Common myeloid progenitor, CD34-positive (primary cell): ENCODE measurements at regions not wholly inside any gene's neighbourhood (a gene's known extent, or its start where the extent isn't known, plus 50 kb on each side); places are given as distances from the start of the nearest gene placed in this dataset.

Source experiments
- CTCF ChIA-PET: fragments of 350-600 bp; sonication (Branson Sonifier 250); formaldehyde crosslinking; loops from one replicate; lab custom pipeline; 2021; ENCODE audit warnings: antibody characterized with exemption; lab: Charles Lee
- POLR2A ChIA-PET: fragments of 350-600 bp; sonication (Branson Sonifier 250); formaldehyde crosslinking; loops from one replicate; lab custom pipeline; 2021; ENCODE audit warnings: antibody characterized with exemption; lab: Charles Lee
- DNase-seq, 3 donors: peaks; one replicate each; pipeline versions ENCODE4 v3.0.0 to v3.0.0-alpha.2; 2013
- H3K27ac ChIP-seq, 2 experiments: 1 replicate in 1 of 2; 2 replicates in 1 of 2; pipeline ENCODE4 v1.7.0; 2013; ENCODE audit warnings: inconsistent platforms in 2 of 2, low read length in 2 of 2, mild to moderate bottlenecking in 2 of 2, low read depth in 1 of 2, moderate library complexity in 1 of 2; ENCODE audit not compliant: severe bottlenecking in 2 of 2, insufficient read depth in 1 of 2, poor library complexity in 1 of 2
- H3K27me3 ChIP-seq, 5 experiments: replicated peaks in 2 of 5; 1 replicate in 3 of 5; 2 replicates in 2 of 5; pipeline versions ENCODE4 v1.6.1 to v1.7.0; 2013; ENCODE audit warnings: low read length in 4 of 5, mild to moderate bottlenecking in 2 of 5, moderate library complexity in 2 of 5, inconsistent platforms in 1 of 5; ENCODE audit not compliant: insufficient read depth in 5 of 5, control insufficient read depth in 4 of 5
- H3K36me3 ChIP-seq, 4 experiments: 1 replicate in 2 of 4; 2 replicates in 2 of 4; pipeline versions ENCODE4 v1.6.1 to v1.7.0; 2013; ENCODE audit warnings: low read length in 3 of 4, control low read depth in 1 of 4, mild to moderate bottlenecking in 1 of 4; ENCODE audit not compliant: control insufficient read depth in 4 of 4, insufficient read depth in 4 of 4
- H3K4me1 ChIP-seq, 4 experiments: 1 replicate in 3 of 4; 2 replicates in 1 of 4; pipeline versions ENCODE4 v1.6.1 to v1.7.1; 2013; ENCODE audit warnings: low read length in 3 of 4, mild to moderate bottlenecking in 3 of 4, control low read depth in 1 of 4, inconsistent platforms in 1 of 4, moderate library complexity in 1 of 4; ENCODE audit not compliant: control insufficient read depth in 4 of 4, insufficient read depth in 4 of 4; ENCODE audit errors: control extremely low read depth in 1 of 4
- H3K4me3 ChIP-seq, 7 experiments: 1 replicate in 4 of 7; 2 replicates in 3 of 7; pipeline versions ENCODE4 v1.5.1 to v1.7.0; 2013; ENCODE audit warnings: mild to moderate bottlenecking in 7 of 7, low read length in 6 of 7, moderate library complexity in 6 of 7, inconsistent platforms in 2 of 7, low read depth in 2 of 7, control low read depth in 1 of 7; ENCODE audit not compliant: insufficient read depth in 4 of 7, control insufficient read depth in 1 of 7; ENCODE audit errors: extremely low read depth in 1 of 7
- H3K9me3 ChIP-seq, 5 experiments: 1 replicate in 4 of 5; 2 replicates in 1 of 5; pipeline versions ENCODE4 v1.6.1 to v1.7.1; 2013; ENCODE audit warnings: low read length in 4 of 5, mild to moderate bottlenecking in 2 of 5, inconsistent platforms in 1 of 5, low read depth in 1 of 5, moderate library complexity in 1 of 5; ENCODE audit not compliant: control insufficient read depth in 4 of 5, insufficient read depth in 2 of 5; ENCODE audit errors: control extremely low read depth in 1 of 5
- WGBS: methylation state at CpG from one replicate; pipeline ENCODE4 v1.1.5; 2013; ENCODE audit not compliant: insufficient coverage; 5-methylcytosine and 5-hydroxymethylcytosine counted together

DNA sequence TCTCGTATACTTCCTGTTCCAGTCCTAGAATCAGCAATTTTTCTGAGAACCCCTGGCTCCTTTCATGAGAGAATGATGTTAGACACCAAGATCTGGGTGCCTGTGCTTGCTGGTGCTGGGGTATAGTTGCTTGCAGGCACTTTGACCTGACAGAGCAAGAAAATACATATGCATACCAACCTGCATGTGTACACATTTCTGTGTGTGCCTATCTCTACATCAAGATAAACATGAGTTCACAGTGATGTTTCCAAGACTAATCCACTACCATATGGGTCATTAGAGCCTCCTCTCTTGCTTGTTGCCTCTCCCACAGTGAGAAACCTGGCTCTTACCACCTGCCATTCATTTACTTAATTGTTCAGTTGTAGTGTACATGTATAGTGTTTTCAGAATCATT, 229.1 kb upstream of the IGFBP3 start:
- no peak for DNase-seq
- Histone ChIP-seq H3K9me3 (no peaks in the 10 kb centered on the region), H3K27me3 (no peaks in the 10 kb centered on the region), H3K36me3 (no peaks in the 10 kb centered on the region), H3K4me3 (no peak overlapping the region), H3K27ac (no peak overlapping the region), H3K4me1 (no peaks in the 10 kb centered on the region)
- ChIA-PET POLR2A (no interaction called here), CTCF (no interaction called here)
- WGBS: 100% methylated on average over 1 of the region's 1 CpG

DNA sequence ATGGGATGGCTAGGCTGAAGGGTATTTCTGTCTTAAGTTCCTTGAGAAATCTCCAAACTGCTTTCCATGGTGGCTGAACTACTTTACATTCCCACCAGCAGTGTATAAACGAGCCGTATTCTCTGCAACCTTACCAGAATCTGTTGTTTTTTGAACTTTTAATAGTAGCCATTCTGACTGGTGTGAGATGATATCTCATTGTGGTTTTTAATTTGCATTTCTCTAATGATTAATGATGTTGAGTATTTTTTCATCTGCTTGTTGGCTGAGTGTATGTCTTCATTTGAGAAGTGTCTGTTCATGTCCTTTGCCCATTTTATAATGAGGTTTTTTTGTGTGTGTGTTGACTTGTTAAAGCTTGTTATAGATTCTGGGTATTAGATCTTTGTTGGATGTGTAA, 226.8 kb upstream of the IGFBP3 start:
- WGBS: 93% methylated on average over 2 of the region's 2 CpGs
- Histone ChIP-seq H3K4me1 (no peaks in the 10 kb centered on the region), H3K27me3 (no peaks in the 10 kb centered on the region), H3K4me3 (no peak overlapping the region), H3K9me3 (no peaks in the 10 kb centered on the region), H3K36me3 (no peaks in the 10 kb centered on the region), H3K27ac (no peak overlapping the region)
- no peak for DNase-seq
- CTCF ChIA-PET: no interaction called here
- POLR2A ChIA-PET: no interaction called here

DNA sequence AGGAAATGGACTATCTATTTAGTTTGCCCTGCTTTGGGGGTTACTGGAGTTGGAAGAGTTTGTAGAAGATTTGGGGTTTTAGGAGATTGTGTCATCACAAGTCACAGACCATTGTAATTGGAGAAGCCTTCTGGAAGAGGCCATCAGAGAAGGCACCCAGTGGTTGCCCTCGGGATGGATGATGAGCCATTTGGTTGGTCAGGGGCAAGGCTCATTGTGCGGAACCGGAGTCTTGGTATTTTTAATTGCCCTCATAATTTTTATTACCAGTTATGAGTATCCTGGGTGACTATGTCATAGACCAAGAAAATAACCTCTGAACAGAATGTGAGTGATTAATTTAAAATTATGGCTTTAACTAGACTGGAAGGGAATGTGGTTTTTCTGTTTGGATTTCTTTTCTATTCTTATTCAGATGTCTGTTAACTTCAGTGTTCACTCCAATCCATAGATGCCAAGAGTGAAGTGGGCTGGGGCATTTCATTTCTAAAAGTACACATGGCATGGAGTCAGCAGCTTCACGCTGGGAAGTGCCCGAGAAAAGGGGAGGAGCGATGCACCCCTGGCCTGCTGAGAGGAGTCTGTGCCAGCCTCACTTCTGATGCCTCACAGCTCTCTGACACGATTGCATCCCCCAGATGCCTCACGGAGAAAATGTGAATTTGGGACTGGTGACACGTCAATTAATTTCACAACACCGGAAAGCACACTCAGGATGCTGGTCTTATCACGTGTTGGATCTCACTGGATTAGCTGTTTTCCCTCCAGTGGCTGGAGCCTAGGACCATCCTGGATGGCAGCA, 225.6 kb upstream of the IGFBP3 start:
- ChIA-PET CTCF (no interaction called here), POLR2A (no interaction called here)
- Histone ChIP-seq H3K4me3 (no peak overlapping the region), H3K27ac (no peak overlapping the region), H3K4me1 (no peaks in the 10 kb centered on the region), H3K9me3 (no peaks in the 10 kb centered on the region), H3K36me3 (no peaks in the 10 kb centered on the region), H3K27me3 (no peaks in the 10 kb centered on the region)
- WGBS: 83% methylated on average over 9 of the region's 11 CpGs
- no peak for DNase-seq

DNA sequence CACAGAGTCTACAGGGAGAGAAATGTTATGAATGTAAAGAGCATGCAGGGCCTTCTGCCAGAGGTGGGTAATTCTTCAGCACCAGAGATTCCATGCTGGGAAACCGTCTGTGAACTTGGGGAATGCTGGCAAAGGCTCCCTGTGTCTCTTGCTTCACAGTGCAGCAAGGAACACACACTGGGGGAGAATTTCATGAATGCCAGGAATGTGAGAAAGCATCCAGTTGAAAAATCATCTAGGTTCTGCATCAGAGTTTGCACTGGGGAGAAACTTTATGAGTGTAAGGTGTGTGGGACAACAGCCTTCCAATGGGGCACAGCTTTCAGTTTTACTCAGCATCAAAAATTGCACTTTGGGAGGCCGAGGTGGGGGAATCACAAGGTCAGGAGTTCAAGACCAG, 224.3 kb upstream of the IGFBP3 start:
- H3K27ac ChIP-seq: no peak overlapping the region
- no peak overlapping the region for H3K4me3 ChIP-seq
- no peaks in the 10 kb centered on the region for H3K27me3 ChIP-seq
- no peaks in the 10 kb centered on the region for H3K36me3 ChIP-seq
- DNase-seq: no peak
- H3K4me1 ChIP-seq: no peaks in the 10 kb centered on the region
- ChIA-PET CTCF (no interaction called here), POLR2A (no interaction called here)
- 63% methylated on average over 2 of the region's 2 CpGs for WGBS
- H3K9me3 ChIP-seq: no peaks in the 10 kb centered on the region

DNA sequence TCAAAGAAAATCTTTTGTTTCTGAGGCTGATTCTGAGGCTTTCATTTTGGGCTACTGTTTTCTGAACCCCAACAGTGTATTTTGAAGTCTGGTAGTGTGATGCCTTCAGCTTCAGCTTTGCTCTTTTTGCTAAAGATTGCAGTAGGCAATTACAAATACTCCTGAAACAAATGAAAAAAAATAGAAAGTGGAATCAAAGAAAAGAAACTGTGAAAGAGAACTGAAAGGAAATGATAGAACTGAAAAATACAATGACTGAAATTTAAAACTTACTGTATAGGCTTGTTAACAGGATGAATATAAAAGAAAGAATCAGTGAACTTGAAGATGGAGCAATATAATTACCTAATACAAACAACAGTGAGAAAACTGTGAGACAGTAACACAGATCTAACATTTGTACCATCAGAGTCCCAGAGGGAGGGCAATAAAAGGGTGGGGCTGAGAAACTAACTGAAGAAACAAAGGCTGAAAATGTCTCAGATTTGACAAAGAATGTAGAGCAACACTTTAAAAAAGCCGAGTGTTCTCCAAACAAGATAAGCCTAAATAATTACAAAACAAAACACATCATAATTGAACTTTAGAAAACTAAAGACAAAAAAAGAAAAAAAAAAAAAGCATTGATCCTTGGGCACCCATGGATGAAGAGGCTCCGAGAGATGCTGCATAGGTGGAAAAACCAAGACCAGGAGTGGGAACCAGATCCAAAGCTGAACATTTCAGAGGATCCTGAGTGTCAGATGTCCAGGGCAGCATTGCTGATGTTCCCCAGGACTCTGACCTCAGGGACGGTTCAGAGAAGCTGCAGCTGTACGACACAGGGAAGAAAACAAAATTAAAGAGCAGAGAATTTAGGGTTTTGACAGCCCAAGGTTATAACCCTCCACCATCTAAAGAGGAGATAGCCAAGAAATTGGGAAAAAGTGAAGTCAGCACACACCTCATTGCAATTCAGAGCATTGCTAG, 223.2 kb upstream of the IGFBP3 start:
- no peaks in the 10 kb centered on the region for H3K36me3 ChIP-seq
- ChIA-PET POLR2A (no interaction called here), CTCF (no interaction called here)
- DNase-seq: no peak
- no peak overlapping the region for H3K4me3 ChIP-seq
- no peaks in the 10 kb centered on the region for H3K9me3 ChIP-seq
- no peaks in the 10 kb centered on the region for H3K27me3 ChIP-seq
- H3K27ac ChIP-seq: no peak overlapping the region
- no peaks in the 10 kb centered on the region for H3K4me1 ChIP-seq
- WGBS: 95% methylated on average over 2 of the region's 4 CpGs

DNA sequence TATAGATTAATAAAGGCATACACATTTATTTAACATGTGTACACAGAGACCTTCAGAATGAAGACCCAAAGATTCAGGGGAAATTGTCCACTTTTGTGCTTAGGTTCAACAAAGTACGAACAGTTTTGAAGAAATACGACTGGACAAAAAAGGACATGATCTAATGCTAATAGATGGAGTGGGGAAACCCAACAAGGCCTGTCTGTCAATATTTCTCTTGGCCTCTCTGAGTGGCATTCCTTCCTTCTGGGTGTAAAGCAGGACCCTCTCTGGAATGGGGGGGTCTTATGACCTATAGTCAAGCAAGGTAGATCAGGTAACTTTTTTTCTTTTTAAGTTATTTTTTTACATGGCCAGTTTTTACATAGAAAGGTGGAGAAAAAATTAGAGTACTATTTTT, 222.3 kb upstream of the IGFBP3 start:
- no peaks in the 10 kb centered on the region for H3K27me3 ChIP-seq
- POLR2A ChIA-PET: no interaction called here
- H3K9me3 ChIP-seq: no peaks in the 10 kb centered on the region
- CTCF ChIA-PET: no interaction called here
- H3K27ac ChIP-seq: no peak overlapping the region
- DNase-seq: no peak
- no peak overlapping the region for H3K4me3 ChIP-seq
- H3K4me1 ChIP-seq: no peaks in the 10 kb centered on the region
- no peaks in the 10 kb centered on the region for H3K36me3 ChIP-seq
- WGBS: 93% methylated on average over 2 of the region's 2 CpGs

DNA sequence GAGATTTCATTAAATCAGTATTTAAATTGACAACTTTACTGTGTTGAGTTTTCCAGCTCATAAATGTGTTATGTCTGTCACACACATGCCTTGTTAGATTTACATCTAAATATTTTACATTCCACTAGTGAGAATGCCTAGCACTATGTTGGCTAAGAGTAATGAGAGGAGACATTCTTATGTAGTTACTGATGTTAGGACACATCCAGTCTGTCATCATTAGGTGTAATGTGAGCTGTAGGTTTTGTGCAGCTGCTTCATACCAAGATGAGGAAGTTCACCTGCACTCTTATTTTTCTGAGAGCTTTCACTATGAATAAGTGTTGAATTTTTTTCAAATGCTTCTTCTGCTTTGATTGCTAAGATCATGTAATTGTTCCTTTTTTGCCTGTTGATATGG, 218.0 kb upstream of the IGFBP3 start:
- H3K36me3 ChIP-seq: no peaks in the 10 kb centered on the region
- no peaks in the 10 kb centered on the region for H3K9me3 ChIP-seq
- no peaks in the 10 kb centered on the region for H3K4me1 ChIP-seq
- ChIA-PET POLR2A (no interaction called here), CTCF (no interaction called here)
- no peak overlapping the region for H3K4me3 ChIP-seq
- H3K27me3 ChIP-seq: no peaks in the 10 kb centered on the region
- H3K27ac ChIP-seq: no peak overlapping the region
- no peak for DNase-seq
